22Rv1 (cell line): ENCODE measurements at regions not wholly inside any gene's neighbourhood (a gene's known extent, or its start where the extent isn't known, plus 50 kb on each side); places are given as distances from the start of the nearest gene placed in this dataset.

ENCODE experiments used
- H3K27ac ChIP-seq: fragments of 450-650 bp; 2 replicates; pipeline ENCODE4 v1.5.1; 2017
- ZFX ChIP-seq: fragments of 450-650 bp; IDR thresholded peaks from 2 replicates; pipeline ENCODE4 v1.6.1; 2017; ENCODE audit warnings: antibody characterized with exemption, borderline replicate concordance
- TF ChIP-seq, protein P1 (sequence below): fragments of 450-650 bp; IDR thresholded peaks from 2 replicates; pipeline ENCODE4 v1.5.1; 2017; ENCODE audit warnings: mild to moderate bottlenecking

DNA sequence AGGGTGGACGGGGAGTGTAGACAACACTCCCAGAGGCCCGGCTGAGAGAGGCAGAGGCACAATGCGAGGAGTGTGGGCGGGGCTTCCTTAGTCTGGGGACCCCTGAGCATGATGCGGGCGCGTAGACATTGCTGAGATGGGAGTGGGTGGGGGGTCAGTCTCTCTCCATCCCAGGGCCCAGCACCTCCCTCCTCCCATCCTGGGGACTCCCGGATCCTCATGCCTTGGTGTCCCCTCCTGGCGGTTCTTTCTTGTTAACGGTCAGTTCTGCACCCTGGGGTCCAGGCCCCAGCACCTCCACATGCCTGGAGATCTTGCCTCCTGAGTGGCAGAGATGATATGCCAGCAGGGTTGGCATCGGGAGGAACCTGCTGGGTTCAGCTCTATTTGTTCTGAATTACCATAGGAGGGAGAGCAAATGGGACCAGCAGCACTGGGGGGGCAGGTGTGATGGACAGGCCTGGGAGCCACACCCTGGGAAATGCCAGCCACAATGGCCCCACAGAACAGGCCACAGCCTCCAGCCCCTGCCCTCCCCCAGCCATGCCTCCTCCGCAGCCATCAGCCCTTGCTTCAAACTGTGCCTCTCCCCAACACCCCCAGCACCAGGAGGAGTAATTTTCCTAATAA lies 55.7 kb downstream of the RTL6 start:
- no peak overlapping the region for H3K27ac ChIP-seq
- TF ChIP-seq, protein P1, sequence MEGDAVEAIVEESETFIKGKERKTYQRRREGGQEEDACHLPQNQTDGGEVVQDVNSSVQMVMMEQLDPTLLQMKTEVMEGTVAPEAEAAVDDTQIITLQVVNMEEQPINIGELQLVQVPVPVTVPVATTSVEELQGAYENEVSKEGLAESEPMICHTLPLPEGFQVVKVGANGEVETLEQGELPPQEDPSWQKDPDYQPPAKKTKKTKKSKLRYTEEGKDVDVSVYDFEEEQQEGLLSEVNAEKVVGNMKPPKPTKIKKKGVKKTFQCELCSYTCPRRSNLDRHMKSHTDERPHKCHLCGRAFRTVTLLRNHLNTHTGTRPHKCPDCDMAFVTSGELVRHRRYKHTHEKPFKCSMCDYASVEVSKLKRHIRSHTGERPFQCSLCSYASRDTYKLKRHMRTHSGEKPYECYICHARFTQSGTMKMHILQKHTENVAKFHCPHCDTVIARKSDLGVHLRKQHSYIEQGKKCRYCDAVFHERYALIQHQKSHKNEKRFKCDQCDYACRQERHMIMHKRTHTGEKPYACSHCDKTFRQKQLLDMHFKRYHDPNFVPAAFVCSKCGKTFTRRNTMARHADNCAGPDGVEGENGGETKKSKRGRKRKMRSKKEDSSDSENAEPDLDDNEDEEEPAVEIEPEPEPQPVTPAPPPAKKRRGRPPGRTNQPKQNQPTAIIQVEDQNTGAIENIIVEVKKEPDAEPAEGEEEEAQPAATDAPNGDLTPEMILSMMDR, result no peak
- no peak for TF ChIP-seq ZFX

DNA sequence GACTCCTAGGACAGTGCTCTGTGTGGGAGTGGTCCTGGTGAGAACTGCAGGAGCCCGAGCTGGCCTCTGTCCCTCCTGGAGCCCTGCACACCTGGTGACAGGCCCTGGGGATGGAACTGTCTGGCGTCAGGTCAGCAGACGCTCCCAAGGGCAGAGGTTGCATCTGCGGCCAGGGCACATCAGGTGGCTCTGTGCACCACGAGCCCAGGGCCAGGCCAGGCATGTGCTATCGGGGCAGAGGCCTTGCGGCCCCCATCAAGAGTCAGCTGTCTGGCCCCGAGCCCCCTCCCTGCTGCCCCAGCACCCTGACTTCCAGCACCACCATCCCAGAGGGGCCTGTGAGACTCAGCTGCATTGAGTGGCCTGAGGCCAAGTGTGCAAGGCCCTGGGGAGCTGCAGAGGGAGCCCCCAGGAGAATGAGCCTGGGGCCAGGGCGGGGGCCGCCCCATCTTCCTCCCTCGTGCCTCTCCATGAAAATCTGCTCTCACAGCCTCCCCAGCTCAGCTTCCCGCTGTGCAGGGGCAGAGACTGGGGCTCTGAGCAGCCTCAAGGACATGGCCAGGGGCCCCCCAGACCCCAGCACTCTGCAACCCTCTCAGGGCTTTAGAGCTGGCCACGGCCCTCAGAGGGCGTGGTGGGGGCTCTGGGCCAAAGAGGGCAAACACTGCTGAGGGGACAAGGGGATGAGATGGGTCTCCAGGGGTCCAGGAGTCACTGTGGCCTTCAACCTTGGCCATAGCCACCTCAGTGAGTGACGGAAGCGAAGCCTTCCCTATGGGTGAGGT lies 56.4 kb downstream of the RTL6 start:
- no peak overlapping the region for H3K27ac ChIP-seq
- no peak for TF ChIP-seq ZFX
- TF ChIP-seq, protein P1, result no peak

DNA sequence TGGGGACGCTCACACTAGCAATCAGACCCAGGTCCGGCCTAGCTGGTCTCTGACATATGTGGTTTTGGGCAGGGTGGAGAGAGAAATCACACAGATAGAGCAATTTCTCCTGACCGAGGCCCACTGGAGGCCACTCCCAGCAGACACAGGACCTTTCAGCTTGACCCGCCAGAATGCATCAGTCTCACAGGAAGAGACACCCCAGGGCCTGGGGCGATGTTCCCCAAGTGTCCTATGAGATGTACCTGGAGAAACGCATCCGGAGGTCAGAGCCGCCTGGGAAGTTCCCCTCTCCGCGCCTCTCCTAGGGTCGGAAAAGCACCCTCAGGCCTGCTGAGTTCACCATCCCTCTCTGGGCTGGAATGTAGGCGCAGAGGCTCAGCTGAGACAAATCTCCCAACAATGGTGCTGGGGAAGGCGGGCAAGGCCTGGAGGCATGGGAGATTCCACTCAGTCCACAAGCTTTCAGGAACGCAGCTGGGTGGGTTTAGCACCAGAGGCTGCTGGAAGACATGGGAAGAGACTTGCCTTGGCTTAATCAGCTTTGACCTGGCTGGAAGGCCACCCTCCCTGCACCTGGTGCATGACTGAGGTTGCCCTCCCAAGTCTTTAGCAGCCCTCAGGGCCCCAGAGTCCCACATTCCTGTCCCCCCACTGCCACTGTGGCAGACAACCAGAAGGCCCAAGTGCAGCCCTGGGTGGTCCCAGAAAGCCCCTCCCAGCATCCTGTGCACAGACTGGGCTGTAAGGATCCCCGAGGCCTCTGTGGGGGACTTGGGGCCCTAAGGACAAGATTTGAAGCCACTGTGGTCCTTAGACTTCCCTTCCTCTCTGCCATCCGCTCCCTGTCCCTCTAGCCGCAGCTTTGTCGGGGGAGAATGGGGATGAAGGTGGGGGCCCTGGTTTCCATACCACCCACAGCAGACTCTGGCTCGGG lies 57.5 kb downstream of the RTL6 start:
- no peak overlapping the region for H3K27ac ChIP-seq
- no peak for TF ChIP-seq ZFX
- TF ChIP-seq, protein P1, result no peak

- no peak for TF ChIP-seq ZFX
- TF ChIP-seq, protein P1, result no peak
- no peak overlapping the region for H3K27ac ChIP-seq
Observed at GRCh38 chr22:44439356-44440223, 58.4 kb downstream of the RTL6 start.

DNA sequence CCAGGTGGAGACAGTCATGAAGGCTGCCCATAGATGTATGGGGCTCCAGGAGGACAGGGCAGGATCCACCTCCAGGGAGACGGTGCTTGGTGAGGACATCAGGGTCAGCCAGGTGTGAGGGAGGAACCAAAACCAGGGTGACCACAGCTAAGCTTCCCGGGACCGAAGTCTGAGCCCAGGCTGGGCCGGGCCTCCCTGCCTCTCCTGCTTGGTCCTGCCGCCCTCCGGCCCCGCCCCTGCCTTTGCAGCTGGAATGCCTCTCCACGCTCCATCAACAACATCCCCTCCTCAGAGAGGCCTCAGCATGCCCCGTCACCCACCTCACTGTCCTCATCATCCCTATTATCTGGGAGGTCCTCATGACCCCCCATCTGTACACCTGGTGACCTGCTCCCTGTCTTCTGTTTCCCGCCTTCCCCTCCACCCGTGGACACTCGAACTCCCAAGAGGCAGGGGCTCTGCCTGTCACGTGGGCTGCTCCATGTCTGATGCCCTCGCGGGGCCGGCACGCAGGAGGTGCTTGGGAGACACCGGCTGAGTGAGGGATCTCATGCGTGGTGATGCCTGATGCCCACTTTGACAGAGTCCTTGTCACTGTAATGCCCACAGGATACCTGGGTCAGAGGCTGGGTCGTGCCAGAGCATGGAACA lies 59.4 kb downstream of the RTL6 start:
- H3K27ac ChIP-seq, result no peak overlapping the region
- TF ChIP-seq, protein P1, result no peak
- TF ChIP-seq ZFX, result no peak

GRCh38 chr22:44438056-44438455 lies 60.0 kb downstream of the RTL6 start:
- H3K27ac ChIP-seq, result no peak overlapping the region
- no peak for TF ChIP-seq ZFX
- TF ChIP-seq, protein P1, result no peak
